Neural crest cell (in vitro differentiated cells): ENCODE measurements at regions not wholly inside any gene's neighbourhood (a gene's known extent, or its start where the extent isn't known, plus 50 kb on each side); places are given as distances from the start of the nearest gene placed in this dataset.
"Not testable (repeated sequence)": the region's sequence is repeated elsewhere in the genome, so short reads cannot be mapped to it uniquely, and the experiment has no call there.

Experiments
- DNase-seq: peaks from one replicate; pipeline ENCODE4 v3.0.0; 2021; ENCODE audit warnings: low read depth, mixed read lengths, low spot score
- H3K27ac Mint-ChIP-seq: one replicate; pipeline ENCODE4 v1.8.0; 2021; ENCODE audit warnings: mild to moderate bottlenecking, mixed read lengths; ENCODE audit not compliant: unreplicated experiment
- H3K27me3 Mint-ChIP-seq: 2 replicates; pipeline ENCODE4 v1.8.0; 2021; ENCODE audit warnings: low read depth, mild to moderate bottlenecking, mixed read lengths
- H3K36me3 Mint-ChIP-seq: 2 replicates; pipeline ENCODE4 v1.8.0; 2021; ENCODE audit warnings: low read depth, mild to moderate bottlenecking, mixed read lengths
- H3K4me1 Mint-ChIP-seq: 2 replicates; pipeline ENCODE4 v1.8.0; 2021; ENCODE audit warnings: mixed read lengths
- H3K4me3 Mint-ChIP-seq: one replicate; pipeline ENCODE4 v1.8.0; 2021; ENCODE audit warnings: mild to moderate bottlenecking, mixed read lengths
- H3K9me3 Mint-ChIP-seq: 2 replicates; pipeline ENCODE4 v1.8.0; 2021; ENCODE audit warnings: mixed read lengths
- TF ChIP-seq, protein P1 (sequence below): fragments of 200-600 bp; sonication (generic); conservative IDR thresholded peaks from 2 replicates; pipeline ENCODE4 v1.5.0; 2021; ENCODE audit warnings: antibody characterized with exemption, mild to moderate bottlenecking

GRCh38 chr6:99143108-99143861 is 195.5 kb upstream of the FBXL4 start:
- no peak for DNase-seq
- Mint-ChIP-seq H3K4me3 (no peak overlapping the region), H3K27me3 (no peaks in the 10 kb centered on the region), H3K9me3 (no peaks in the 10 kb centered on the region), H3K27ac (no peak overlapping the region), H3K4me1 (no peaks in the 10 kb centered on the region), H3K36me3 (no peaks in the 10 kb centered on the region)
- TF ChIP-seq, protein P1, sequence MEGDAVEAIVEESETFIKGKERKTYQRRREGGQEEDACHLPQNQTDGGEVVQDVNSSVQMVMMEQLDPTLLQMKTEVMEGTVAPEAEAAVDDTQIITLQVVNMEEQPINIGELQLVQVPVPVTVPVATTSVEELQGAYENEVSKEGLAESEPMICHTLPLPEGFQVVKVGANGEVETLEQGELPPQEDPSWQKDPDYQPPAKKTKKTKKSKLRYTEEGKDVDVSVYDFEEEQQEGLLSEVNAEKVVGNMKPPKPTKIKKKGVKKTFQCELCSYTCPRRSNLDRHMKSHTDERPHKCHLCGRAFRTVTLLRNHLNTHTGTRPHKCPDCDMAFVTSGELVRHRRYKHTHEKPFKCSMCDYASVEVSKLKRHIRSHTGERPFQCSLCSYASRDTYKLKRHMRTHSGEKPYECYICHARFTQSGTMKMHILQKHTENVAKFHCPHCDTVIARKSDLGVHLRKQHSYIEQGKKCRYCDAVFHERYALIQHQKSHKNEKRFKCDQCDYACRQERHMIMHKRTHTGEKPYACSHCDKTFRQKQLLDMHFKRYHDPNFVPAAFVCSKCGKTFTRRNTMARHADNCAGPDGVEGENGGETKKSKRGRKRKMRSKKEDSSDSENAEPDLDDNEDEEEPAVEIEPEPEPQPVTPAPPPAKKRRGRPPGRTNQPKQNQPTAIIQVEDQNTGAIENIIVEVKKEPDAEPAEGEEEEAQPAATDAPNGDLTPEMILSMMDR = no peak

DNA sequence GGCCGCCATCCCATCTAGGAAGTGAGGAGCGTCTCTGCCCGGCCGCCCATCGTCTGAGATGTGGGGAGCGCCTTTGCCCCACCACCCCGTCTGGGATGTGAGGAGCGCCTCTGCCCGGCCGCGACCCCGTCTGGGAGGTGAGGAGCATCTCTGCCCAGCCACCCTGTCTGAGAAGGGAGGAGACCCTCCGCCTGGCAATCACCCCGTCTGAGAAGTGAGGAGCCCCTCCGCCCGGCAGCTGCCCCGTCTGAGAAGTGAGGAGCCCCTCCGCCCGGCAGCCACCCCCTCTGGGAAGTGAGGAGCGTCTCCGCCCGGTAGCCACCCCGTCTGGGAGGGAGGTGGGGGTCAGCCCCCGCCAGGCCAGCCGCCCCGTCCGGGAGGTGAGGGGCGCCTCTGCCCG is 194.2 kb upstream of the FBXL4 start:
- not testable (repeated sequence) for H3K27me3 Mint-ChIP-seq

DNA sequence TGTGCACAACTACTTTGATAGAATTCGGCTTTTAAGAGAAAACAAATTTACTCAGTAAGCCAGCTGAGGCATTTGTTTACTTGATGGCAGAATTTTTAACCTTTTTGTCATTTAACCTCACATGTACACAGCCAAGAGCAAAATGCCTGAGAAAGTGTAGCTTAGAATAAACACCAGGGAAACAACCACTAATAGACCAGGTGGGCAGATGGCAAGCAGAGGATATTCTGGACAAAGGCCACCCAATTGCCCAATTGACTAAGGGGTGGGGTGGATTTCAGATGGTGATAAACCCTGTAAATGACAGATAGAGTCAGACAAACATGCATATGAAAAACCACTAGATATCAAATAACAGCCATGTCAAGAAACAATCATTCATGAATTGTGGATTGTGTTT is 190.7 kb upstream of the FBXL4 start:
- no peaks in the 10 kb centered on the region for H3K36me3 Mint-ChIP-seq
- TF ChIP-seq, protein P1 = no peak
- H3K4me3 Mint-ChIP-seq = no peak overlapping the region
- no peak overlapping the region for H3K27ac Mint-ChIP-seq
- no peaks in the 10 kb centered on the region for H3K9me3 Mint-ChIP-seq
- no peaks in the 10 kb centered on the region for H3K27me3 Mint-ChIP-seq
- DNase-seq = no peak
- H3K4me1 Mint-ChIP-seq = no peaks in the 10 kb centered on the region

More for the DNA sequence above, 194.2 kb upstream of the FBXL4 start:
- not testable (repeated sequence) for H3K9me3 Mint-ChIP-seq, H3K4me1 Mint-ChIP-seq, DNase-seq, H3K27ac Mint-ChIP-seq, H3K4me3 Mint-ChIP-seq, H3K36me3 Mint-ChIP-seq

DNA sequence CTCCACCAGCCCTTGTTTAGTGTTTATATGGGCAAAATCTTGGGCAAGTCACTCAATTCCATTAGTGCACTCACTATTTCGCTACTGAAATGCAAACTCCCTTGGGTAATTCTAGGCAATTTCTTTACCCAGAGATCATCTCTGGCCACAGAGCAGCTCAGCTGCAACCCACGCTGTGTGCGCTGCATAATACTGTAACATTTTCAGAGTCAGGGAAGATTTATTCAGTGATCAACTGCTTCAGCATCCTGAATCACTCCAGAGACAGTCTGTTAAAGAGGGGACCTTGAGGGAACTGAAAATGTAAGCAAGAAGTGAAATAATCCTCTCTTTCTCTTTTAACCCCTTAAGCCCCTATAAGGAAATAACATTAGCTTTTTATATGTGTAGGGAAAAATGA is 189.6 kb upstream of the FBXL4 start:
- H3K9me3 Mint-ChIP-seq = no peaks in the 10 kb centered on the region
- H3K27me3 Mint-ChIP-seq = no peaks in the 10 kb centered on the region
- no peak for DNase-seq
- H3K27ac Mint-ChIP-seq = no peak overlapping the region
- H3K4me1 Mint-ChIP-seq = no peaks in the 10 kb centered on the region
- no peaks in the 10 kb centered on the region for H3K36me3 Mint-ChIP-seq
- no peak overlapping the region for H3K4me3 Mint-ChIP-seq
- TF ChIP-seq, protein P1 = no peak

GRCh38 chr6:99136488-99136887 is 188.7 kb upstream of the FBXL4 start:
- H3K27ac Mint-ChIP-seq = no peak overlapping the region
- H3K36me3 Mint-ChIP-seq = no peaks in the 10 kb centered on the region

GRCh38 chr6:99132026-99132635 is 184.4 kb upstream of the FBXL4 start:
- H3K4me3 Mint-ChIP-seq = no peak overlapping the region
- H3K36me3 Mint-ChIP-seq = no peaks in the 10 kb centered on the region
- no peaks in the 10 kb centered on the region for H3K27me3 Mint-ChIP-seq
- TF ChIP-seq, protein P1 = no peak
- H3K27ac Mint-ChIP-seq = no peak overlapping the region
- no peaks in the 10 kb centered on the region for H3K9me3 Mint-ChIP-seq
- H3K4me1 Mint-ChIP-seq = peaks cover 3% of the 10 kb centered on the region
- DNase-seq = no peak

More at GRCh38 chr6:99136488-99136887, 188.7 kb upstream of the FBXL4 start:
- H3K4me3 Mint-ChIP-seq = no peak overlapping the region
- DNase-seq = no peak
- no peaks in the 10 kb centered on the region for H3K4me1 Mint-ChIP-seq
- H3K9me3 Mint-ChIP-seq = no peaks in the 10 kb centered on the region
- TF ChIP-seq, protein P1 = no peak
- no peaks in the 10 kb centered on the region for H3K27me3 Mint-ChIP-seq
